ENCODE measurements at regions not wholly inside any gene's neighbourhood (a gene's known extent, or its start where the extent isn't known, plus 50 kb on each side); places are given as distances from the start of the nearest gene placed in this dataset.

DNA sequence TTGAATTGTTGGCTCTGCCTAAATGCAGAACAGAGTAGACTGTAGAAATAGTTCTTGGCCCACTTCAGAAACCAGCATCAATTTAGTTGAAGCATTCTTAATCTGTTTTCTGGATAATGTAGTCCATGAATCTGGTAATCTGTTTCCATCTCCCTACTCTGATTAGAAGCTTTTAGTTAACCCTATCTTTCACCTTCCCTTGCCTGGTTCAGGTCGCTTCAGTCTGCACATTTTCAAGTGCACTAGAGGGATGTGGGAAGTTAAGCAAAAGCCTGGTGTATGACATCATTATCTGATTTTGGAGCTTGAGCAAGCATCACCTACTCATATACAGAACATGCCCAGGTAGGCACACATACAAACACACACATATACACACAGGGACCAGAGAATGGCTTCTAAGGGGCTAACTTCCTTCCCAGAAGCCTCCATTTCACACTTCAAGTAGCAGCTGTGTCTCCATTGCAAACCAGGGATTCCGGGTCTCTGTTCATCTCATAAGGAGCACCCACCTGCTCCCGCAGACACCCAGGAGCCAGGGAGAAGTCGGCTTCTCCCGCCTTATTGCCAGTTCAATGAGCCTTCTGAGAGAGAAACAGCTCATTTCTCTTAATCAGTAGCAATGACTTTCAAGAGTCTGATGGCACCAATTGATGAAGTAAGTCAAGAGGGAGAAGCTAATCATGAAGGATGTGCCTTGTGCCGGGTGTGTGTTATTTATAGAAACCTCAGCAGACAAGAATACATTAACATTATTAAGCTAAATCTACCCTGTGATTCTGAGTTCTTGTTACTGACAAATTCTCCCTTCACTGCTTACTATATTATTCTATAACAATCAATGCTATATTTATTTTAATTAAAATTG, 347.9 kb upstream of the STAC start:
- TF ChIP-seq CTCF (IDR thresholded peaks at IDR 0.05; ENCODE audit: borderline replicate concordance, control extremely low read depth, extremely low read depth, insufficient read depth, missing control alignments), result no peak
- in situ Hi-C loops (cut with MboI; ENCODE audit: low sequenced_read_pairs, unreplicated experiment), result no loop called here
- no peak for DNase-seq (ENCODE audit: low spot score)

DNA sequence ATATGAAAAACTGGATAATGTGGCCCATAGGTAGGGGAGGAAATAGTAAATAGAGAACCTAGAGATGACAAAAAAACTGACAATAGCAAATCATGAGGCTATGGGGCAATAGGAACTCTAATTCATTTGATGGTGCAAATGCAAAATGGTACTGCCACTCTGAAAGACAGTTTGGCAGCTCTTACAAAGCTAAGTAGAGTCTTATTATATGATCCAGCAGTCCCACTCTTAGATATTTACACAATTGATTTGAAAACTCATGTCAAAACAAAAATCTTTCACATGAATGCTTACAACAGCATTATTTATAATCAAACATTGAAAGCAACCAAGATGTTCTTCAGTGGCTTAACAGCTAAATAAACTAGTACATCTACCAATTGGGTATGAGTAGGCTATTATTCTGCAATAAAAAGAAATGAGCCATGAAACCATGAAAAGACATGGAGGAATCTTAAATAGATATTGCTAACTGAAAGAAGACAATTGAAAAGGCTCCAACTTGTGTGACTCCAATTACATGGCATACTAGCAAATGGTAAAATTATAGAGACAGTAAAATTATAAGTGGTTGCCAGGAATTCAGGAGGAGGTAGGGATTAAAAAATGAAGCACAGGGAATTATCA, 321.8 kb upstream of the STAC start:
- TF ChIP-seq CTCF (IDR thresholded peaks at IDR 0.05; ENCODE audit: borderline replicate concordance, control extremely low read depth, extremely low read depth, insufficient read depth, missing control alignments), result no peak
- in situ Hi-C loops (cut with MboI; ENCODE audit: low sequenced_read_pairs, unreplicated experiment), result no loop called here
- no peak for DNase-seq (ENCODE audit: low spot score)

- no peak for TF ChIP-seq CTCF (IDR thresholded peaks at IDR 0.05; ENCODE audit: borderline replicate concordance, control extremely low read depth, extremely low read depth, insufficient read depth, missing control alignments)
- DNase-seq (ENCODE audit: low spot score), result no peak
- in situ Hi-C loops (cut with MboI; ENCODE audit: low sequenced_read_pairs, unreplicated experiment), result no loop called here
Measured at GRCh38 chr3:36060950-36061349, 319.4 kb upstream of the STAC start.

GRCh38 chr3:36063992-36064391, 316.3 kb upstream of the STAC start:
- DNase-seq (ENCODE audit: low spot score), result no peak
- no peak for TF ChIP-seq CTCF (IDR thresholded peaks at IDR 0.05; ENCODE audit: borderline replicate concordance, control extremely low read depth, extremely low read depth, insufficient read depth, missing control alignments)
- in situ Hi-C loops (cut with MboI; ENCODE audit: low sequenced_read_pairs, unreplicated experiment), result no loop called here

- DNase-seq (ENCODE audit: low spot score), result no peak
- in situ Hi-C loops (cut with MboI; ENCODE audit: low sequenced_read_pairs, unreplicated experiment), result no loop called here
- TF ChIP-seq CTCF (IDR thresholded peaks at IDR 0.05; ENCODE audit: borderline replicate concordance, control extremely low read depth, extremely low read depth, insufficient read depth, missing control alignments), result no peak
Measured at GRCh38 chr3:36065321-36065720, 315.0 kb upstream of the STAC start.

DNA sequence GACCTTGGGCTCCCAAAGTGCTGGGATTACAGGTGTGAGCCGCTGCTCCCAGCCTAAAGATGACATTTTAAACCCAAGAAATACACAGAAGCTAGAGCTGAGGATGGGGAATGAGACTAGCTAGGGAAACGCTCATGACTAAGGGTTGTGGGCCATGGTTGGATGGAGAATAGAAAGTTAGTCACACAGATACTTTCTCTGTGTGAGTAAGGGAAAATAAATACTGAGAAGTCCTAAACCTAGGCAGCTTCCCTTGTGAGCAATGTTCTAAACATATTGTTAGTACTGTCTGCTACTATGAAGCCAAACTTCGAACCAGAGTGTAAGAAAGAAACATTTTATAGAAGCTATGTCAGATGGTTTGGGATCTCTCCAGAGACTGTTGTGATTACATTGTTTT, 304.8 kb upstream of the STAC start:
- in situ Hi-C loops (cut with MboI; ENCODE audit: low sequenced_read_pairs, unreplicated experiment), result no loop called here
- no peak for DNase-seq (ENCODE audit: low spot score)
- no peak for TF ChIP-seq CTCF (IDR thresholded peaks at IDR 0.05; ENCODE audit: borderline replicate concordance, control extremely low read depth, extremely low read depth, insufficient read depth, missing control alignments)
